GM18498 (cell line): ENCODE measurements at regions not wholly inside any gene's neighbourhood (a gene's known extent, or its start where the extent isn't known, plus 50 kb on each side); places are given as distances from the start of the nearest gene placed in this dataset.
A peak's percentile ranks its signal among the peaks of the same experiment; 100 is the strongest.

ENCODE experiments used
- ATAC-seq: cut with Tn5 transposase; IDR thresholded peaks from one replicate; pipeline ENCODE4 v1.9.1; 2021; ENCODE audit warnings: mild to moderate bottlenecking, moderate library complexity; ENCODE audit not compliant: unreplicated experiment

- ATAC-seq: no peak
Measured at GRCh38 chr12:30828686-30829085, 73.9 kb upstream of the CAPRIN2 start.

- ATAC-seq: no peak
Measured at GRCh38 chr12:30827101-30828066, 72.6 kb upstream of the CAPRIN2 start.

GRCh38 chr12:30826276-30826675 lies 71.5 kb upstream of the CAPRIN2 start:
- ATAC-seq: no peak

- ATAC-seq: no peak
Measured at GRCh38 chr12:30825341-30825740, 70.6 kb upstream of the CAPRIN2 start.

GRCh38 chr12:30824311-30824710 lies 69.6 kb upstream of the CAPRIN2 start:
- ATAC-seq: no peak

- ATAC-seq: no peak
Measured at GRCh38 chr12:30823764-30824163, 69.0 kb upstream of the CAPRIN2 start.

- peak; percentile 34 for ATAC-seq
Measured at GRCh38 chr12:30823156-30823699, 68.5 kb upstream of the CAPRIN2 start.

- ATAC-seq: peak; percentile 69
Measured at GRCh38 chr12:30822385-30823155, 67.8 kb upstream of the CAPRIN2 start.

GRCh38 chr12:30820406-30820946 lies 65.7 kb upstream of the CAPRIN2 start:
- no peak for ATAC-seq

GRCh38 chr12:30818562-30818961 lies 63.8 kb upstream of the CAPRIN2 start:
- ATAC-seq: no peak

GRCh38 chr12:30816742-30817465 lies 62.2 kb upstream of the CAPRIN2 start:
- ATAC-seq: no peak

GRCh38 chr12:30814295-30814655 lies 59.5 kb upstream of the CAPRIN2 start:
- ATAC-seq: no peak

GRCh38 chr12:30813525-30814294 lies 59.0 kb upstream of the CAPRIN2 start:
- ATAC-seq: no peak

GRCh38 chr12:30811966-30812365 lies 57.2 kb upstream of the CAPRIN2 start:
- ATAC-seq: no peak

- ATAC-seq: no peak
Measured at GRCh38 chr12:30810918-30811317, 56.2 kb upstream of the CAPRIN2 start.

GRCh38 chr12:30807695-30808034 lies 52.9 kb upstream of the CAPRIN2 start:
- no peak for ATAC-seq

GRCh38 chr12:30806989-30807694 lies 52.4 kb upstream of the CAPRIN2 start:
- ATAC-seq: no peak

- no peak for ATAC-seq
Measured at GRCh38 chr12:30805959-30806358, 51.2 kb upstream of the CAPRIN2 start.
